ENCODE measurements at regions not wholly inside any gene's neighbourhood (a gene's known extent, or its start where the extent isn't known, plus 50 kb on each side); places are given as distances from the start of the nearest gene placed in this dataset.

- TF ChIP-seq CTCF (optimal IDR thresholded peaks at IDR 0.05 in 1 of 3, IDR thresholded peaks at IDR 0.05 in 1 of 3, conservative IDR thresholded peaks at IDR 0.05 in 1 of 3; ENCODE audit: extremely low read depth in 1 of 3, insufficient read depth in 2 of 3, low read length in 3 of 3), result no peak
- peak; percentile 50 for TF ChIP-seq EZH2 (IDR thresholded peaks at IDR 0.05; ENCODE audit: low read length)
Observed at GRCh38 chr10:100683545-100684300, 61.7 kb upstream of the PAX2 start.
